Vagina (tissue), 2 donors: ENCODE measurements at regions not wholly inside any gene's neighbourhood (a gene's known extent, or its start where the extent isn't known, plus 50 kb on each side); places are given as distances from the start of the nearest gene placed in this dataset.
A peak's percentile ranks its signal among the peaks of the same experiment; 100 is the strongest.

ENCODE experiments used
- DNase-seq, 2 donors: peaks; one replicate each; pipeline ENCODE4 v3.0.0-alpha.2; 2017; ENCODE audit errors: extremely low spot score in 2 of 2
- H3K27ac ChIP-seq: fragments of 200-600 bp; sonication (generic); one replicate; pipeline ENCODE4 v1.5.1; 2019
- H3K27me3 ChIP-seq: fragments of 200-600 bp; sonication (generic); one replicate; pipeline ENCODE4 v1.5.1; 2019
- H3K36me3 ChIP-seq, 2 donors: fragments of 200-600 bp; sonication (generic); one replicate each; pipeline ENCODE4 v1.5.1; 2017 to 2019
- H3K4me1 ChIP-seq: fragments of 200-600 bp; sonication (generic); one replicate; pipeline ENCODE4 v1.5.1; 2019
- H3K4me3 ChIP-seq, 2 donors: fragments of 200-600 bp; sonication (generic); 1 replicate in 1 of 2; 2 replicates in 1 of 2; pipeline ENCODE4 v1.5.1; 2016 to 2019
- H3K9me3 ChIP-seq: fragments of 200-600 bp; sonication (generic); one replicate; pipeline ENCODE4 v1.5.1; 2019
- CTCF ChIP-seq, 3 experiments: fragments of 450-650 bp in 2 of 3; fragments of 200-600 bp in 1 of 3; sonication (generic) in 1 of 3; IDR thresholded peaks; one replicate each; pipeline ENCODE4 v1.5.1; 2017 to 2019; ENCODE audit warnings: antibody characterized with exemption in 3 of 3, mild to moderate bottlenecking in 2 of 3, moderate library complexity in 2 of 3
- POLR2A ChIP-seq, 2 donors: fragments of 450-650 bp; IDR thresholded peaks; one replicate each; pipeline ENCODE4 v1.6.1; 2017; ENCODE audit warnings: antibody characterized with exemption in 2 of 2, mild to moderate bottlenecking in 2 of 2, moderate library complexity in 2 of 2
- POLR2AphosphoS5 ChIP-seq, 2 donors: sonication (generic); formaldehyde crosslinking; IDR thresholded peaks; one replicate each; pipeline ENCODE4 v1.9.0; 2017; ENCODE audit warnings: antibody characterized with exemption in 2 of 2, mild to moderate bottlenecking in 2 of 2, low read depth in 1 of 2; ENCODE audit not compliant: insufficient read depth in 1 of 2
- intact Hi-C: fragments of 100-400 bp; cut with DNase I; formaldehyde crosslinking; loops from one replicate; pipeline ENCODE4 v1.15.1; 2023

- no peak overlapping the region for H3K27ac ChIP-seq
- TF ChIP-seq CTCF (IDR thresholded peaks at IDR 0.05): no peak
- TF ChIP-seq POLR2AphosphoS5 (IDR thresholded peaks at IDR 0.05; ENCODE audit: insufficient read depth in 1 of 2, low read depth in 1 of 2): no peak
- no peak for TF ChIP-seq POLR2A (IDR thresholded peaks at IDR 0.05)
- H3K27me3 ChIP-seq: no peaks in the 10 kb centered on the region
- H3K36me3 ChIP-seq: no peaks in the 10 kb centered on the region
- H3K4me3 ChIP-seq: no peak overlapping the region
- no peaks in the 10 kb centered on the region for H3K4me1 ChIP-seq
- H3K9me3 ChIP-seq: no peaks in the 10 kb centered on the region
- DNase-seq: no peak
- intact Hi-C loops: no loop called here
Observed at GRCh38 chr2:66832646-66833435, 397.9 kb downstream of the MEIS1 start.

- Histone ChIP-seq H3K9me3 (no peaks in the 10 kb centered on the region), H3K4me1 (peaks cover 4% of the 10 kb centered on the region), H3K27ac (no peak overlapping the region), H3K36me3 (no peaks in the 10 kb centered on the region), H3K4me3 (no peak overlapping the region), H3K27me3 (no peaks in the 10 kb centered on the region)
- intact Hi-C loops: no loop called here
- no peak for DNase-seq
- TF ChIP-seq POLR2AphosphoS5 (IDR thresholded peaks at IDR 0.05; ENCODE audit: insufficient read depth in 1 of 2, low read depth in 1 of 2): no peak
- no peak for TF ChIP-seq CTCF (IDR thresholded peaks at IDR 0.05)
- TF ChIP-seq POLR2A (IDR thresholded peaks at IDR 0.05): no peak
Observed at GRCh38 chr2:66834859-66835258, 399.9 kb downstream of the MEIS1 start.

- H3K4me1 ChIP-seq: peaks cover 11% of the 10 kb centered on the region
- H3K9me3 ChIP-seq: no peaks in the 10 kb centered on the region
- no peaks in the 10 kb centered on the region for H3K27me3 ChIP-seq
- H3K4me3 ChIP-seq: no peak overlapping the region
- no peak overlapping the region for H3K27ac ChIP-seq
- no peaks in the 10 kb centered on the region for H3K36me3 ChIP-seq
- DNase-seq: no peak
- intact Hi-C loops: no loop called here
- no peak for TF ChIP-seq POLR2AphosphoS5 (IDR thresholded peaks at IDR 0.05; ENCODE audit: insufficient read depth in 1 of 2, low read depth in 1 of 2)
- TF ChIP-seq POLR2A (IDR thresholded peaks at IDR 0.05): no peak
- no peak for TF ChIP-seq CTCF (IDR thresholded peaks at IDR 0.05)
Observed at GRCh38 chr2:66836851-66837250, 401.9 kb downstream of the MEIS1 start.

GRCh38 chr2:66839551-66840320, 404.8 kb downstream of the MEIS1 start:
- intact Hi-C loops: no loop called here
- Histone ChIP-seq H3K27ac (peak overlapping the region; percentile 44), H3K27me3 (no peaks in the 10 kb centered on the region), H3K9me3 (no peaks in the 10 kb centered on the region), H3K4me3 (no peak overlapping the region), H3K4me1 (peaks cover 11% of the 10 kb centered on the region), H3K36me3 (no peaks in the 10 kb centered on the region)
- TF ChIP-seq POLR2A (IDR thresholded peaks at IDR 0.05) (no peak), POLR2AphosphoS5 (IDR thresholded peaks at IDR 0.05; ENCODE audit: insufficient read depth in 1 of 2, low read depth in 1 of 2) (peak in 1 of 2 donors; percentile 22)
- no peak for DNase-seq

- H3K9me3 ChIP-seq: no peaks in the 10 kb centered on the region
- TF ChIP-seq CTCF (IDR thresholded peaks at IDR 0.05) (no peak), POLR2AphosphoS5 (IDR thresholded peaks at IDR 0.05; ENCODE audit: insufficient read depth in 1 of 2, low read depth in 1 of 2) (peak in 1 of 2 donors; percentile 8)
- no peaks in the 10 kb centered on the region for H3K36me3 ChIP-seq
- intact Hi-C loops: no loop called here
- no peak overlapping the region for H3K4me3 ChIP-seq
- peak overlapping the region; percentile 44 for H3K27ac ChIP-seq
- H3K4me1 ChIP-seq: peaks cover 11% of the 10 kb centered on the region
- DNase-seq: no peak
- no peaks in the 10 kb centered on the region for H3K27me3 ChIP-seq
Observed at GRCh38 chr2:66840321-66841002, 405.5 kb downstream of the MEIS1 start.
